Gastroesophageal sphincter (tissue), 3 donors: ENCODE measurements at regions not wholly inside any gene's neighbourhood (a gene's known extent, or its start where the extent isn't known, plus 50 kb on each side); places are given as distances from the start of the nearest gene placed in this dataset.

ENCODE experiments used
- CTCF ChIP-seq, 4 experiments: fragments of 200-600 bp in 2 of 4; fragments of 450-650 bp in 2 of 4; sonication (generic) in 1 of 4; IDR thresholded peaks; one replicate each; pipeline ENCODE4 v1.5.1; 2017 to 2019; ENCODE audit warnings: antibody characterized with exemption in 4 of 4, mild to moderate bottlenecking in 2 of 4, moderate library complexity in 2 of 4
- EP300 ChIP-seq: sonication (generic); formaldehyde crosslinking; IDR thresholded peaks from one replicate; pipeline ENCODE4 v1.6.1; 2017; ENCODE audit warnings: antibody characterized with exemption, mild to moderate bottlenecking
- POLR2A ChIP-seq, 2 donors: fragments of 450-650 bp; IDR thresholded peaks; one replicate each; pipeline ENCODE4 v1.6.1; 2017; ENCODE audit warnings: antibody characterized with exemption in 2 of 2, mild to moderate bottlenecking in 2 of 2, moderate library complexity in 1 of 2
- POLR2AphosphoS5 ChIP-seq: sonication (generic); formaldehyde crosslinking; IDR thresholded peaks from one replicate; pipeline ENCODE4 v1.6.1; 2017; ENCODE audit warnings: antibody characterized with exemption

GRCh38 chr6:6705915-6706675 lies 117.6 kb downstream of the LY86 start:
- TF ChIP-seq POLR2AphosphoS5: no peak
- TF ChIP-seq EP300: no peak
- TF ChIP-seq CTCF (IDR thresholded peaks at IDR 0.05): no peak
- no peak for TF ChIP-seq POLR2A (IDR thresholded peaks at IDR 0.05)
